ENCODE measurements at regions not wholly inside any gene's neighbourhood (a gene's known extent, or its start where the extent isn't known, plus 50 kb on each side); places are given as distances from the start of the nearest gene placed in this dataset.

DNA sequence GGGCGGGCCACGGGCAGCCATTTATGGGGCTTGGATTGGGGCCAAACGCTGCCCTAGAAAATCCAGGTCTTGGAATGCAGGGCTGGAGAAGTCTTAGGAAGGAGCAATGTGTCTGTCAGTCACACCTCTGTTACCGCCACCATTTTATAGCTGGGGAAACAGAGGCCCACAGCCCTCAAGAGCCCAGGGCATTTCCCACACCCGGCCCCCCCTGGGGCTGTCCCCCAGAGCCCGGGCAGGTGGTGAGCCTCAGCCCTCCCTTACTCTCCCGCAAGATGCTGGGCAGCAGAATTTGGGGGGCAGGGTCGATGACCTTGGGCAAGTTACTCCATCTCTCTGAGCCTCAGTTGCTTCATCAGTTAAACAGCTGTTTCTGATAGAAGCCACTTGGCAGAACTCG is 508.2 kb downstream of the SHQ1 start (continued):
- TF ChIP-seq, protein P1, sequence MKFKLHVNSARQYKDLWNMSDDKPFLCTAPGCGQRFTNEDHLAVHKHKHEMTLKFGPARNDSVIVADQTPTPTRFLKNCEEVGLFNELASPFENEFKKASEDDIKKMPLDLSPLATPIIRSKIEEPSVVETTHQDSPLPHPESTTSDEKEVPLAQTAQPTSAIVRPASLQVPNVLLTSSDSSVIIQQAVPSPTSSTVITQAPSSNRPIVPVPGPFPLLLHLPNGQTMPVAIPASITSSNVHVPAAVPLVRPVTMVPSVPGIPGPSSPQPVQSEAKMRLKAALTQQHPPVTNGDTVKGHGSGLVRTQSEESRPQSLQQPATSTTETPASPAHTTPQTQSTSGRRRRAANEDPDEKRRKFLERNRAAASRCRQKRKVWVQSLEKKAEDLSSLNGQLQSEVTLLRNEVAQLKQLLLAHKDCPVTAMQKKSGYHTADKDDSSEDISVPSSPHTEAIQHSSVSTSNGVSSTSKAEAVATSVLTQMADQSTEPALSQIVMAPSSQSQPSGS (IDR thresholded peaks at IDR 0.05; ENCODE audit: low read length): no peak
- TF ChIP-seq SUZ12 (IDR thresholded peaks at IDR 0.05; ENCODE audit: low read length): no peak

Data from H1 (cell line).